GM12878 (cell line): ENCODE measurements at regions not wholly inside any gene's neighbourhood (a gene's known extent, or its start where the extent isn't known, plus 50 kb on each side); places are given as distances from the start of the nearest gene placed in this dataset.
"Not testable (repeated sequence)": the region's sequence is repeated elsewhere in the genome, so short reads cannot be mapped to it uniquely, and the experiment has no call there.

Experiments
- ATAC-seq: fragments of 200-7000 bp; cut with Tn5 transposase; 3 replicates; pipeline ENCODE4 v1.9.1; 2020; ENCODE audit warnings: mild to moderate bottlenecking, moderate library complexity
- BruUV-seq: library from RNA; stranded (reverse); fragments of 400-500 nt; replicated peaks from 2 replicates; lab custom pipeline; 2021; lab: Mats Ljungman, UMichigan
- CTCF ChIA-PET: fragments of 300-600 bp; sonication (Branson Sonifier 250); formaldehyde crosslinking; extraction: SDS; loops from one replicate; lab custom pipeline; 2021; ENCODE audit warnings: inconsistent platforms; lab: Yijun Ruan, JAX
- POLR2A ChIA-PET: fragments of 350-600 bp; formaldehyde crosslinking; extraction: SDS; loops from one replicate; lab custom pipeline; 2021; ENCODE audit warnings: inconsistent platforms; lab: Charles Lee
- RAD21 ChIA-PET: fragments of 300-600 bp; sonication (Branson Sonifier 250); formaldehyde crosslinking; loops from one replicate; lab custom pipeline; 2023; ENCODE audit warnings: antibody characterized with exemption; ENCODE audit not compliant: unreplicated experiment; lab: Charles Lee
- SMC1A ChIA-PET: fragments of 300-600 bp; sonication (Branson Sonifier 250); formaldehyde crosslinking; loops from one replicate; lab custom pipeline; 2023; ENCODE audit not compliant: unreplicated experiment, uncharacterized antibody; lab: Charles Lee
- DNase-seq: peaks from one replicate; pipeline ENCODE4 v3.0.0-alpha.2; 2011; ENCODE audit warnings: low read depth, low spot score
- FAIRE-seq: peaks from 3 replicates; lab custom pipeline; 2011; peaks lifted over from hg19 to GRCh38; lab: Jason Lieb, UNC
- H2AFZ ChIP-seq: 2 replicates; pipeline ENCODE4 v1.6.0; 2011; ENCODE audit warnings: low read depth, low read length, control low read depth; ENCODE audit not compliant: control insufficient read depth
- H3K27ac ChIP-seq: 2 replicates; pipeline ENCODE4 v1.5.1; 2011; ENCODE audit warnings: control low read depth; ENCODE audit not compliant: control insufficient read depth, insufficient read depth
- H3K27me3 ChIP-seq, 2 experiments: replicated peaks in 1 of 2; 2 replicates each; pipeline versions ENCODE4 v1.6.0 to v1.6.1; 2011; ENCODE audit warnings: low read length in 1 of 2; ENCODE audit not compliant: control insufficient read depth in 2 of 2, insufficient read depth in 2 of 2
- H3K36me3 ChIP-seq, 2 experiments: 2 replicates each; pipeline ENCODE4 v1.5.1; 2011; ENCODE audit warnings: low read length in 1 of 2; ENCODE audit not compliant: control insufficient read depth in 2 of 2, insufficient read depth in 2 of 2
- H3K4me1 ChIP-seq: 2 replicates; pipeline ENCODE4 v1.6.1; 2011; ENCODE audit warnings: mild to moderate bottlenecking, low read length, moderate library complexity, mixed read lengths; ENCODE audit not compliant: control insufficient read depth, insufficient read depth
- H3K4me2 ChIP-seq: 2 replicates; pipeline ENCODE4 v1.6.0; 2011; ENCODE audit warnings: control low read depth; ENCODE audit not compliant: control insufficient read depth, insufficient read depth
- H3K4me3 ChIP-seq: fragments of 200-600 bp; sonication (generic); 2 replicates; pipeline ENCODE4 v1.5.1; 2016
- H3K79me2 ChIP-seq: 2 replicates; pipeline ENCODE4 v1.6.0; 2011; ENCODE audit warnings: low read length; ENCODE audit not compliant: control insufficient read depth, insufficient read depth
- H3K9ac ChIP-seq: 2 replicates; pipeline ENCODE4 v1.8.0; 2011; ENCODE audit warnings: low read length, control low read depth, mixed read lengths; ENCODE audit not compliant: control insufficient read depth, insufficient read depth
- H3K9me3 ChIP-seq: replicated peaks from 3 replicates; pipeline ENCODE4 v1.5.1; 2011; ENCODE audit warnings: mild to moderate bottlenecking, low read length; ENCODE audit not compliant: control insufficient read depth, insufficient read depth
- H4K20me1 ChIP-seq: 2 replicates; pipeline ENCODE4 v1.6.0; 2011; ENCODE audit not compliant: control insufficient read depth, insufficient read depth
- WGBS: methylation state at CpG from one replicate; pipeline ENCODE4 v1.1.6; 2016; ENCODE audit warnings: low lambda C conversion rate; ENCODE audit not compliant: insufficient replicate concordance, insufficient coverage; ENCODE audit errors: missing lambda C conversion rate; 5-methylcytosine and 5-hydroxymethylcytosine counted together
- in situ Hi-C: fragments of 300-500 bp; cut with MboI; formaldehyde crosslinking; loops from 9 replicates; pipeline ENCODE4 v1.14.3; 2018; ENCODE audit warnings: mixed read lengths
- intact Hi-C: fragments of 100-400 bp; cut with micrococcal nuclease; formaldehyde crosslinking; loops from one replicate; pipeline ENCODE4 v1.14.2; 2022; ENCODE audit not compliant: unreplicated experiment
- TF ChIP-seq, protein P1 (sequence below): fragments of 450-650 bp; IDR thresholded peaks from 2 replicates; pipeline ENCODE4 v1.6.1; 2017; ENCODE audit warnings: mild to moderate bottlenecking, moderate library complexity

DNA sequence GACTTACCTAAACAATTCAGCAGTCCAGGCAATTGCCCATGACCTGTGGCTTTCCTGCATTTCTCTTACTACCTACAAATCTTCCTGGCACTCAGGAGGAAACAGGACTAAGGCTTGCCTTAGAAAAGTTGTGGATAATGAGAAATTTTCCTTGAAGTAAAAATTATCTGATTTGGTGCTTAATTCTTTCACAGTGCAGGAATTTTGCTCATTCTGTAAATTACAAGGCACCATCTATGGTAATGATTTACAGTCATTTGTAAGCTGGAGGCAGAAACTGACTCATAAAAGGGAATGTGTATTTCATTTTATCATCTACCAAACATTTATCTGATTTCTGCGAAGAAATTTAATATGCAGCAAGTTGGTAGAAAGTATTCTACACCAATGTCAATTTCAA is 211.5 kb upstream of the FKBP1C start (continued):
- TF ChIP-seq, protein P1, sequence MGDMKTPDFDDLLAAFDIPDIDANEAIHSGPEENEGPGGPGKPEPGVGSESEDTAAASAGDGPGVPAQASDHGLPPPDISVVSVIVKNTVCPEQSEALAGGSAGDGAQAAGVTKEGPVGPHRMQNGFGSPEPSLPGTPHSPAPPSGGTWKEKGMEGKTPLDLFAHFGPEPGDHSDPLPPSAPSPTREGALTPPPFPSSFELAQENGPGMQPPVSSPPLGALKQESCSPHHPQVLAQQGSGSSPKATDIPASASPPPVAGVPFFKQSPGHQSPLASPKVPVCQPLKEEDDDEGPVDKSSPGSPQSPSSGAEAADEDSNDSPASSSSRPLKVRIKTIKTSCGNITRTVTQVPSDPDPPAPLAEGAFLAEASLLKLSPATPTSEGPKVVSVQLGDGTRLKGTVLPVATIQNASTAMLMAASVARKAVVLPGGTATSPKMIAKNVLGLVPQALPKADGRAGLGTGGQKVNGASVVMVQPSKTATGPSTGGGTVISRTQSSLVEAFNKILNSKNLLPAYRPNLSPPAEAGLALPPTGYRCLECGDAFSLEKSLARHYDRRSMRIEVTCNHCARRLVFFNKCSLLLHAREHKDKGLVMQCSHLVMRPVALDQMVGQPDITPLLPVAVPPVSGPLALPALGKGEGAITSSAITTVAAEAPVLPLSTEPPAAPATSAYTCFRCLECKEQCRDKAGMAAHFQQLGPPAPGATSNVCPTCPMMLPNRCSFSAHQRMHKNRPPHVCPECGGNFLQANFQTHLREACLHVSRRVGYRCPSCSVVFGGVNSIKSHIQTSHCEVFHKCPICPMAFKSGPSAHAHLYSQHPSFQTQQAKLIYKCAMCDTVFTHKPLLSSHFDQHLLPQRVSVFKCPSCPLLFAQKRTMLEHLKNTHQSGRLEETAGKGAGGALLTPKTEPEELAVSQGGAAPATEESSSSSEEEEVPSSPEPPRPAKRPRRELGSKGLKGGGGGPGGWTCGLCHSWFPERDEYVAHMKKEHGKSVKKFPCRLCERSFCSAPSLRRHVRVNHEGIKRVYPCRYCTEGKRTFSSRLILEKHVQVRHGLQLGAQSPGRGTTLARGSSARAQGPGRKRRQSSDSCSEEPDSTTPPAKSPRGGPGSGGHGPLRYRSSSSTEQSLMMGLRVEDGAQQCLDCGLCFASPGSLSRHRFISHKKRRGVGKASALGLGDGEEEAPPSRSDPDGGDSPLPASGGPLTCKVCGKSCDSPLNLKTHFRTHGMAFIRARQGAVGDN, result no peak

- H3K9ac ChIP-seq, CTCF ChIA-PET, DNase-seq, RAD21 ChIA-PET, H3K27ac ChIP-seq, SMC1A ChIA-PET, BruUV-seq, in situ Hi-C loops, H2AFZ ChIP-seq, FAIRE-seq, H3K36me3 ChIP-seq, POLR2A ChIA-PET, ATAC-seq, H4K20me1 ChIP-seq, H3K4me3 ChIP-seq, H3K9me3 ChIP-seq, H3K4me2 ChIP-seq, H3K4me1 ChIP-seq, intact Hi-C loops, H3K79me2 ChIP-seq, H3K27me3 ChIP-seq: not testable (repeated sequence)
- 69% methylated on average over 7 of the region's 7 CpGs for WGBS
Observed at GRCh38 chr6:63006018-63006417, 205.3 kb upstream of the FKBP1C start.

DNA sequence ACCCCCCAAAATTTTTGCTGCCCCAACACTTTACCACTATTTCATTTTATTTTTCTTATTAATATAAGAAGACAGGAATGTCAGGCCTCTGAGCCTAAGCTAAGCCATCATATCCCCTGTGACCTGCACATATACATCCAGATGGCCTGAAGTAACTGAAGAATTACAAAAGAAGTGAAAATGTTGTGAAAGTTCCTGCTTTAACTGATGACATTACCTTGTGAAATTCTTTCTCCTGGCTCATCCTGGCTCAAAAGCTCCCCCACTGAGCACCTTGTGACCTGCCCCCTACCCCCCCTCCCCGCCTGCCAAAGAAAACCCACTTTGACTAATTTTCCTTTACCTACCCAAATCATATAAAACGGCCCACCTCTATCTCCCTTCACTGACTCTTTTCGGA is 200.3 kb upstream of the FKBP1C start:
- H3K4me1 ChIP-seq, H3K27ac ChIP-seq, POLR2A ChIA-PET, SMC1A ChIA-PET, H4K20me1 ChIP-seq, ATAC-seq, FAIRE-seq, H3K9me3 ChIP-seq, DNase-seq, H3K79me2 ChIP-seq, H3K36me3 ChIP-seq, H3K4me3 ChIP-seq, H3K9ac ChIP-seq, CTCF ChIA-PET, in situ Hi-C loops, H3K27me3 ChIP-seq, H2AFZ ChIP-seq, BruUV-seq, intact Hi-C loops, RAD21 ChIA-PET, H3K4me2 ChIP-seq: not testable (repeated sequence)
- WGBS, result 38% methylated on average over 2 of the region's 3 CpGs
